ENCODE measurements at regions not wholly inside any gene's neighbourhood (a gene's known extent, or its start where the extent isn't known, plus 50 kb on each side); places are given as distances from the start of the nearest gene placed in this dataset.

DNA sequence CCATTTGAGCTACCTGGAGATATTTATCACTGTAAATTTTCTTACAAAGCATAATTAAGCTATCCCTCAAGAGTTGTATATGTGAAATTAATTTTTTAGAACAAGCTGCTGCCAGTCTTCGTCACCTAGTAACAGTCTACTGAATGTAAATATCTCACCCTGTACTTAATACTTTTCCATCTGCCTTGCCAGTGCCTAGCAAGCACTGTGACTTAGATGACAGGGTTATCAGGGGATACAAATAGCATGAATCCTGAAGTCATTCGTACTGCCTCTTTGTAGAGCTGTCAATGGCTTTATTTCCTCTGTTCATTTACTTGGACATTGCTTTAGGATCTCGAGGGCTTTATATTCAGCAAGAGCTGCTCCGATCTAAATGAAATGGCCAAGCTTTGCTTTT, 763.6 kb downstream of the ADCYAP1 start:
- no peak for TF ChIP-seq GATA2 (IDR thresholded peaks at IDR 0.05; ENCODE audit: low read depth, low read length)
- TF ChIP-seq GATA3 (IDR thresholded peaks at IDR 0.05; ENCODE audit: low read depth, low read length), result no peak
